ENCODE measurements at regions not wholly inside any gene's neighbourhood (a gene's known extent, or its start where the extent isn't known, plus 50 kb on each side); places are given as distances from the start of the nearest gene placed in this dataset.

DNA sequence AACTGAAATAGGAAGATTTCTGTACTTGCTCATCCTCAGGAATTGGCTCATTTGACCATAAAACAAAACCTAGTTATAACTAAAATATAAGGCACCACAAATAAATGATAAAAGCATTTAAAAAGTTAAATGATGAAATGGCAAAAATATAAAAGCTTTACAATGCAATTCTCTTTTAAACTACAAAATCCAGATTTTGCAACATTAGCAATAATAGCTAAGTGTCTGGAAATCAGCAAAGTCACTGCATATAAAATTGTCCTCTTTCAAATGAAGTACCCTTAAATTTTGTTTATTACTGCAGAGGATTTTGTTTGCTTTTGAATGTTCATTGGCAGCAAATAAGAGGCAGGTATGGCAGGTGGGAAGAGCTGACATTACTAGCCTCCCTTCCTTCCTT, 270.4 kb upstream of the RSPO3 start:
- DNase-seq (ENCODE audit: low read depth), result no peak
- no peaks in the 10 kb centered on the region for H3K27me3 ChIP-seq (ENCODE audit: control insufficient read depth, insufficient read depth, low read length)
- TF ChIP-seq, protein P1, sequence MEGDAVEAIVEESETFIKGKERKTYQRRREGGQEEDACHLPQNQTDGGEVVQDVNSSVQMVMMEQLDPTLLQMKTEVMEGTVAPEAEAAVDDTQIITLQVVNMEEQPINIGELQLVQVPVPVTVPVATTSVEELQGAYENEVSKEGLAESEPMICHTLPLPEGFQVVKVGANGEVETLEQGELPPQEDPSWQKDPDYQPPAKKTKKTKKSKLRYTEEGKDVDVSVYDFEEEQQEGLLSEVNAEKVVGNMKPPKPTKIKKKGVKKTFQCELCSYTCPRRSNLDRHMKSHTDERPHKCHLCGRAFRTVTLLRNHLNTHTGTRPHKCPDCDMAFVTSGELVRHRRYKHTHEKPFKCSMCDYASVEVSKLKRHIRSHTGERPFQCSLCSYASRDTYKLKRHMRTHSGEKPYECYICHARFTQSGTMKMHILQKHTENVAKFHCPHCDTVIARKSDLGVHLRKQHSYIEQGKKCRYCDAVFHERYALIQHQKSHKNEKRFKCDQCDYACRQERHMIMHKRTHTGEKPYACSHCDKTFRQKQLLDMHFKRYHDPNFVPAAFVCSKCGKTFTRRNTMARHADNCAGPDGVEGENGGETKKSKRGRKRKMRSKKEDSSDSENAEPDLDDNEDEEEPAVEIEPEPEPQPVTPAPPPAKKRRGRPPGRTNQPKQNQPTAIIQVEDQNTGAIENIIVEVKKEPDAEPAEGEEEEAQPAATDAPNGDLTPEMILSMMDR (IDR thresholded peaks at IDR 0.05; ENCODE audit: insufficient read depth, low read length, poor library complexity, severe bottlenecking), result no peak
- H3K4me3 ChIP-seq (ENCODE audit: low read depth, low read length), result no peak overlapping the region
- no peaks in the 10 kb centered on the region for H3K36me3 ChIP-seq (ENCODE audit: control insufficient read depth, insufficient read depth, low read length)

DNA sequence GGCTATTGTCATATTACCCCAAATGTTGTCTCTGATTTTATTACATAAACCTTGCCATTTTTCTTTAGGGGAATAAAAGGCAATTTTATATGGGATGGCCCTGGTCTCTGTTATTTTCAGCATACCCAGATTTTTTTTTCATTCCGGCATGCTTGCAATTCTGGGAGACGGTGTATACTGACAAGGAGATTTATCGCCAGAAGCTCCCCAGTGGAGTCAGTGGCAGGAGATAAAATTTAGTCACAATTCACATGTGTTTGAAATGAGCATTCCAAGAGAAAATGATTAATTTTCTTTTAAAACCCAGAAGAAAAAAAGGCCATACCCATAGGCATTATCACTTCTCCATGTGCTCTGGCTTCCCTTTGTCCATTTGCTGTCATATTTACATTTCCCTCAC, 250.8 kb upstream of the RSPO3 start:
- no peaks in the 10 kb centered on the region for H3K27me3 ChIP-seq (ENCODE audit: control insufficient read depth, insufficient read depth, low read length)
- TF ChIP-seq, protein P1 (IDR thresholded peaks at IDR 0.05; ENCODE audit: insufficient read depth, low read length, poor library complexity, severe bottlenecking), result no peak
- DNase-seq (ENCODE audit: low read depth), result no peak
- H3K4me3 ChIP-seq (ENCODE audit: low read depth, low read length), result no peak overlapping the region
- H3K36me3 ChIP-seq (ENCODE audit: control insufficient read depth, insufficient read depth, low read length), result no peaks in the 10 kb centered on the region

DNA sequence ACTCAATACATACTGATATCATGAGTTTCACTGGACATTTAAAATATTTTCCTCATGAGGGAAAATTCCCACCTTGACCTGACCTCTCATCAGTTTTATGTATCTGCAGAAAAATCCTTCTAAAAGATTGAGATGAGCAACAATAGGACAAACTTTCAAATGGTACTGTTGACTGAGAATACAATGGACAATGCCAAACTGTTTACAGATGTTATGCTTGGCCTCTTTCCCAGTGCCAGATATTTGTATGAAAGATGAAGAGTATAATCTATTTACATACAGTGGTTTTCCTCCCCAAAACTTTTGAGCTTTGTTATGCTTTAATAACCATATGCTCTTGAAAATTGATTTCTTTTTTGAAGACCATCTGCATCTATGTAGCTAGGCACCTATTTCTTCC, 245.1 kb upstream of the RSPO3 start:
- H3K36me3 ChIP-seq (ENCODE audit: control insufficient read depth, insufficient read depth, low read length), result no peaks in the 10 kb centered on the region
- H3K27me3 ChIP-seq (ENCODE audit: control insufficient read depth, insufficient read depth, low read length), result no peaks in the 10 kb centered on the region
- no peak for DNase-seq (ENCODE audit: low read depth)
- TF ChIP-seq, protein P1 (IDR thresholded peaks at IDR 0.05; ENCODE audit: insufficient read depth, low read length, poor library complexity, severe bottlenecking), result no peak
- no peak overlapping the region for H3K4me3 ChIP-seq (ENCODE audit: low read depth, low read length)

DNA sequence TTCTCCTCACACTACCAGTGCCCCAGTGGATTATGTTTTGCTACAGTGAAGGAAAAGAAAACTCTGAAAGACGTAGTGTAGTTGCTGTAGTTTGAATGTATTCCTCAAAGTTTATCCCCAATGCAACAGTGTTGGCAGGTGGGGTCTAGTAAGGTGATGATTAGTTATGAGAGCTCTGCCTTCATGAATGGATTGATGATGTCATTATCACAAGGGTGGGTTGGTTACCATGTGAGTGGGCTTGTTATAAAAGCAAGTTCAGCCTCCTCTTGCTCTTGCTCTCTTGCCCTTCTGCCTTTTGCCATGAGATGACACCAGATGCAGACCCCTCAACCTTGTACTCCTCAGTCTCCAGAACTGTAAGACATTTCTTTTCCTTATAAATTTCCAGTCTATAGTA, 244.7 kb upstream of the RSPO3 start:
- DNase-seq (ENCODE audit: low read depth), result no peak
- Histone ChIP-seq H3K4me3 (ENCODE audit: low read depth, low read length) (no peak overlapping the region), H3K36me3 (ENCODE audit: control insufficient read depth, insufficient read depth, low read length) (no peaks in the 10 kb centered on the region), H3K27me3 (ENCODE audit: control insufficient read depth, insufficient read depth, low read length) (no peaks in the 10 kb centered on the region)
- TF ChIP-seq, protein P1 (IDR thresholded peaks at IDR 0.05; ENCODE audit: insufficient read depth, low read length, poor library complexity, severe bottlenecking), result no peak

DNA sequence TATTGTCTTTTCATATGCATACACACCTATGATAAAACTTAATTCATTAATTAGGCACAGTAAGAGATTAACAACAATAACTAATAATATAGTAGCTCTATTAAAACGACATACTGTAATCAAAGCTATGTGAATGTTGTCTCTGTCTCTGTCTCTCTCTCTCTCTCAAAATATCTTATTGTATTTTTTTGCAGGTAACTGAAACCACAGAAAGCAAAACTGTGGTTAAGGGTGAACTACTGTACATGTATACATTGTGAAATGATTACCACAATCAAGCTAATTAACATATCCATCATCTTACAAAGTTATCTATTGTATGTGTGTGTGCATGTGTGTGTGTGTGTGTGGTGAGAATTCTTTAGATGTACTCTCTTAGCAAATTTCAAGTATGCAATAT, 242.0 kb upstream of the RSPO3 start:
- Histone ChIP-seq H3K4me3 (ENCODE audit: low read depth, low read length) (no peak overlapping the region), H3K27me3 (ENCODE audit: control insufficient read depth, insufficient read depth, low read length) (no peaks in the 10 kb centered on the region), H3K36me3 (ENCODE audit: control insufficient read depth, insufficient read depth, low read length) (no peaks in the 10 kb centered on the region)
- no peak for DNase-seq (ENCODE audit: low read depth)
- TF ChIP-seq, protein P1 (IDR thresholded peaks at IDR 0.05; ENCODE audit: insufficient read depth, low read length, poor library complexity, severe bottlenecking), result no peak

DNA sequence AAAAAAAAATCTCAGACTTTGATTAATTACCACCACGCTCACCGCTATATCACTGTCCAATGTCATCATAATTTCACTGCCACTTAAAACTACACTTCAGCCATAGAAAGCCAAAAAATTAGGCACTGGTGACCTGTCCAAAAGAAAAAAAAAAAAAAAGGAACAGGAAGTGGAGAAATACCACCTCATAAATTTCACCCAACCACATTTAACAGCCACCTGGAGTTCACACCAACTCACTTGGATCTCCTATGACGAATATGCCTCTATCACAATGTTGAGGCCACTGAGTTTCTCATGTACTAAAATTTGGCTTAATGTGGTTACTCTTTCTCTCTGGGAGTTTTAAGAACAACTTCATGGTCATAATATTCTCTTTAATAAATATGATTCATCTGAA, 237.5 kb upstream of the RSPO3 start:
- H3K4me3 ChIP-seq (ENCODE audit: low read depth, low read length), result no peak overlapping the region
- TF ChIP-seq, protein P1 (IDR thresholded peaks at IDR 0.05; ENCODE audit: insufficient read depth, low read length, poor library complexity, severe bottlenecking), result no peak

More for the DNA sequence above, 237.5 kb upstream of the RSPO3 start:
- H3K27me3 ChIP-seq (ENCODE audit: control insufficient read depth, insufficient read depth, low read length), result no peaks in the 10 kb centered on the region
- DNase-seq (ENCODE audit: low read depth), result no peak
- no peaks in the 10 kb centered on the region for H3K36me3 ChIP-seq (ENCODE audit: control insufficient read depth, insufficient read depth, low read length)

Data from kidney epithelial cell (primary cell).